Retina (tissue), 1 donor: ENCODE measurements at regions not wholly inside any gene's neighbourhood (a gene's known extent, or its start where the extent isn't known, plus 50 kb on each side); places are given as distances from the start of the nearest gene placed in this dataset.
"Not testable (repeated sequence)": the region's sequence is repeated elsewhere in the genome, so short reads cannot be mapped to it uniquely, and the experiment has no call there.

ENCODE experiments used
- DNase-seq: peaks from one replicate; pipeline ENCODE4 v3.0.0-alpha.2; 2016

GRCh38 chr14:29982171-29982570 lies 54.5 kb upstream of the PRKD1 start:
- no peak for DNase-seq

GRCh38 chr14:29982993-29983392 lies 55.3 kb upstream of the PRKD1 start:
- DNase-seq, result no peak

- DNase-seq, result not testable (repeated sequence)
These were observed 62.8 kb upstream of the PRKD1 start for GRCh38 chr14:29990344-29990857.

GRCh38 chr14:29990993-29991392 lies 63.3 kb upstream of the PRKD1 start:
- DNase-seq, result no peak

- no peak for DNase-seq
These were observed 65.5 kb upstream of the PRKD1 start for GRCh38 chr14:29993143-29993542.

GRCh38 chr14:29999013-29999539 lies 71.4 kb upstream of the PRKD1 start:
- DNase-seq, result no peak

DNA sequence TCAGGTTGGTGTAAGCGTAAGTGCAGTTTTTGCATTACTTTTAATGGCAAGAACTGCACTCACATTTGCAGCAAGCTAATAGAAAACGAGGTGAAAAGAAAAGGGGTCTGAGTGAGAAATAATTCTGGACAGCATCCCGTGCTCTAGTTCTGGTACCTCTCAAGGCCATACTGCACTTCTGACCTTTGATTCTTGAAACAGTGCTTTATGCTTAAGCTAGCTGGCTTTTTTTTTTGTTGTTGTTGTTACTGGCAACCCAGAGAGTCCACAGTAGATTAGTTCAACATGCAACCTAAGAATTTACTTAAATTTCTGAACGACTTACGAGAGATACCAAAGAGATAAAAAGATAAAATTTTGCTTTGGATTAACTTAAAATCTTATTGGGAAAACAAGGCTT lies 75.2 kb upstream of the PRKD1 start:
- DNase-seq, result no peak

- DNase-seq, result peak; percentile 30
These were observed 77.6 kb upstream of the PRKD1 start for GRCh38 chr14:30005114-30005808.

DNA sequence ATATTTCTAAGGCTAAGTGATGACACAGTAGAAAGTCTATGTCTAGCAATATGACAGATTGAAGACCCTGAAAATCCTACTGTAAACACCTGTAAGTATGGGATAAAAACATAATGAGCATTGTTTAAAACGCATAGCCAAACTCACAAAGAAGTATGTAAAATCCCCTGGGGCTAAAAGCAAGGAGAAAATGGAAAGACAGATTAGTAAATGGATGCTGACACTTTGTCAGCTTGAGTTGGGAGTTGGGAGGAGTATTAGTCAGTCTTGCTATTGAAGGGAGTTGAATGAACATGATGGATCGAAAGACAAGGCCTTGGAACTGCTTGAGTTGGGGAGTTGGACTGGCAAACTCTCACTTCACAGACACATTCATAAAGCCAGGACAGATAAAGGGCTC lies 79.0 kb upstream of the PRKD1 start:
- no peak for DNase-seq

DNA sequence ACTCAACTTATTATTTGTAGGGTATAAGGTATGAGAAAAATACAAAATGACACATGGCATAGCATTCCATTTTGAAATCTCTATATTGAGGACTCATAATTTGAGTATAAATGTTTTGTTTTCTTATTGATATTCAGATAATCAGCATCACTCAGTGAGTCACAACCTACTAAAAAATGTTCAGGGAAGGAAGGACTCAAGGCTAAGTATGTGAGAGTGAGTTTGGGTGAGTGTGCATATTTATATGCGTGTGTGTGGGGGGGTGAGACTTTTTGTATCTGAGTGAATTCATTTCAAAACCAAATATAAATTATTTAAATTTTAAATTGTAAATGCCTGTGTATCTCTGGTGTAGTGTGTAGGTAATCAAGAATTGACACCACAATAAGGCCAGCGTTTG lies 87.8 kb upstream of the PRKD1 start:
- DNase-seq, result no peak

- no peak for DNase-seq
These were observed 88.4 kb upstream of the PRKD1 start for GRCh38 chr14:30016002-30016401.

DNA sequence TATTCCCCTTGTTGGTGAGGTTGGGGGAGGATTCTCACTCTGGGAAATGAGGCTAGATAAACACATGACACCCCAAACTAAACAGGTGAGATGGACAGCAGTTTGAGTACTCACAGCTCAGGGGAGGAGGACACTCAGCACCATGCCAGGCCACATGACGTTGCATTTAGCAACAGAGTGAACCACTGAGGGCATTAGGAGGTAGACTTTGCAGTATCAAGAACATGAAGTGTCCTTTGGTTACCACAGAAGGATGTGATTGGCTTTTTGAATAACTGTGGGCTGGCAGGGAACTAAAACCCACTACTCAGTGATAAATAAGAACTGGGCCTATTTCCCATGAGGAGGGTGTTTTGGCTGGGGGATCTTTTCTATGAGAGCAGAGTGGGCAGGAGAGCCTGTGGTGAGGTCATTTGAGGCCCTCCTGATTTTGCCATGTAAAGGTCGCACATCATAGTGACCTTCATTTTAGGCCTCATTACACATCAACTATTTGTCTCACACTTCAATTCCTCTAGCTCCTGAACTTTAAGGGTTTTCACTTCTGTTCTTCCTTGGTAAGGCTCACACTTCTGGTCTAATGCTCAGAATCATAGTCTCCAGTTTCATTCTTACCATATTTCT lies 89.8 kb upstream of the PRKD1 start:
- no peak for DNase-seq

DNA sequence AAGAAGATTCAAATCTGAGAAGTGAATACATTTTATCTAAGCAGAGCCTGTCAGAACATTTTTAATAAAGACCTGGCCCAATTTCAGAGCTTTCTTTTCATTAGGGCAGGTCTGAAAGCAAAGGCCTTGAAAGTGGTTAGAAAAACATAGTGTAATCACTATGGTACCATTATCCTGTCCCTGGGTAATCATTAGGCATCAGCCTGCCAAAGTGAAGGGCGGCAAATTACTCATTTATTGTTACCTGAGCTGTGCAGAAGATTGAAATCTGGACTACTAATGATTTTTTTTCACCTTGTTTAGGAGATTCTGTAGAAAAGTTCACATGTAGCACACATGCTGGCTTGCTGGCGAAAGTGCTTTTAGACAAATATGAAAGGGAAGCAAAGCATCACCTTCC lies 92.6 kb upstream of the PRKD1 start:
- DNase-seq, result no peak

- DNase-seq, result no peak
These were observed 93.0 kb upstream of the PRKD1 start for GRCh38 chr14:30020687-30021086.

GRCh38 chr14:30023350-30023749 lies 95.7 kb upstream of the PRKD1 start:
- not testable (repeated sequence) for DNase-seq

DNA sequence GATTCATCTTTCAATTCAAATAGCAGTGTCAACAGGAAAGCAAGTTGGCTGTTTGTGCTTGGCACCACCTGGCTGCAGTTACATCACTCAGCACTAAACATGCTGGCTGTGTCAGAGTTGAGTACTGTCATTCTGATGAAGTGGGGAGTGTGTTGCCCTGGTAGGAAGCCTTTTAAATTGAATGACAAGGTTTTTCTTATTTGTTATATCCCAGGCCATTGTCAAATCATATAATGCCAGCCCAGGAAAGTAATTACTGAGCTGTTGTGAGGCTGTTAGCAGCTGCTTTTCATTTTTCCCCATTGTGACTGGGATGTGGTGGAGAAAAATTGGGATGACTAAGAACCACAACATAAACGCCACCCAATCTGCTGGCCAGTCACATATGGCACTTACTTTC lies 106.5 kb upstream of the PRKD1 start:
- DNase-seq, result peak; percentile 31

DNA sequence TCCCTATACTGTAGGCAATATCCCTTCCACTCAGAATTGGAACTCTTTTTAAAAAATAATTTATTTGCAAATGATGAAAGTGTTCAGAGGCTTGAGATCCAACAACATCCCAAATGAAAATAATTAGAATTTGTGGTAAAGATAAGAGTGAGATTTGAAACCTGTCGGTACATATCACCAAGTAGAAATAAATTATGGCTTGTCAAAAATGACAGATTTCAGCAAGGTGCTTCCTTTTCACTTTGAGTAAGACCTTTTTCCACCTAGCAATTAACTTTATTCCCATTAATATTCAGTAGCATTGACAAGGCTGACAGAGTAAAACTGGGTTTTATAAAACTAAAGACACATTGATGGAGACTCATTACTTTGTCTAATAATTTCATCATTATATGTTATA lies 107.7 kb upstream of the PRKD1 start:
- DNase-seq, result no peak

DNA sequence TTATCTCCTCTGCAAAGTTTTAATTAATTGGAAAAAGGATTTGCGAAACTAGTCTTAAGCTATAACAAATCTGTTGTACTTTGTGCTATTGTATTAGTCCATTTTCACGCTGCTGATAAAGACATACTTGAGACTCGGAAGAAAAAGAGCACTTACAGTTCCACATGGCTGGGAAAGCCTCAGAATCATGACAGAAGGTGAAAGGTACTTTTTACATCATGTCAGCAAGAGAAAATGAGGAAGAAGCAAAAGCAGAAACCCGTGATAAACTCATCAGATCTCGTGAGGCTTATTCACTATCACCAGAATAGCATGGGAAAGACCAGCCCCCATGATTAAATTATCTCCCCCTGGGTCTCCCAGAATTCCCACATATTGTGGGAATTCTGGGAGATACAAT lies 118.1 kb upstream of the PRKD1 start:
- DNase-seq, result no peak

- no peak for DNase-seq
These were observed 125.5 kb upstream of the PRKD1 start for GRCh38 chr14:30053103-30053502.

GRCh38 chr14:30054201-30054600 lies 126.6 kb upstream of the PRKD1 start:
- no peak for DNase-seq

DNA sequence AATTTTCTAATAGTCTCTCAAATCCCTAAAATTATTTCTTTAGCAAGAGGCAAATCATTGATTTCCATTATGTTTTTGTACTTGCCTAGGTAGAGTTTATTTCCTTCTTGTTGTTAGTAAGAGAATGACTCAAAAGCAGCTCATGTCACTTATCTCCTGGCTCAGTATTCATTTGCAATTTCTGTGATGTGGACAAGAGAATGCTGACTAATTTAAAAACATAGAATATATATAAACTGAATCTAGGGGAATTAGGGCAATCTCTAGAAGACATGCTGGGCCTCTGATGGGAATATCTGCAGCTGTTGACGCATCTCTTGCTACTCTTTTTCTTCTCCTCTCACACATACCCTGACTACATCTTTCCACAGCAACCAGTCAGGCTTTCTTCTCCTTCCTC lies 130.8 kb upstream of the PRKD1 start:
- DNase-seq, result no peak

DNA sequence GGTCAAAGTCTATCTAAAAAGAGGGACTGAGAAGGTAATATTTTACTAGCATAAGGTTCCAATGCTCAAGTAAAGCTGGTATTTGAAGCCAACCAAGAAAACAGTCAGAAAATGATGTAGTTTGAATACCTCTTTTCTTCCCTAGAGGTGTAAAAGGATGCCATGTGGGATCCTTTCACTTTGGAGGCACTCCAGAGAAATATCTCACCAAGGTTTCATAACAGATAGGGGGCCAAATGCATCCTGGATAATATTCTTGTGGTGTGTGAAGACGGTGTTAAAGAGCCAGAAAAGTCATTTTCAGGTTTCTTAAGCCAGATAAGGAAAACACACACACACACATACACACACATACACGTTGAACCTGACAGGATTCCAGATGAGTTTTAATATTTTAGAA lies 136.1 kb upstream of the PRKD1 start:
- DNase-seq, result no peak

DNA sequence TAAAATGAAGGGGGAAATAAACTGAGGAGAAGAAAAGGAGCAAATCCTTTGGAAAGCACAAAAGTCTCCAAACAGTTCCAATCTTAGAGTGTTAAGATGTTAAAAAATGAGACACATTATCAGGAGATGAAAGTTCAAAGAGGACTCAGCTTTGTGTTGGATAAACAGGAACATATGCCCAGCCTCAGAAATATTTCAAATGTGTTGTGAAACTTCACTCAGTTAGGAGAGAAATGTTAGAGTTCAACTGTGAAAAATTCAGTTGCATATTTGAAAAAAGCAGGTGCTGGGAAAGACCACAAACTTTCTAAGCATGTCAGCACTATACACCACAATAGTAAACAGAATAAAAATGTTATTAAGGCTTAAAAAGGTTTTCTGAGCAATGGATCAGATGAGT lies 136.8 kb upstream of the PRKD1 start:
- DNase-seq, result no peak

- no peak for DNase-seq
These were observed 141.9 kb upstream of the PRKD1 start for GRCh38 chr14:30069536-30069935.

GRCh38 chr14:30072454-30072853 lies 144.8 kb upstream of the PRKD1 start:
- not testable (repeated sequence) for DNase-seq
